PC-3 (cell line): ENCODE measurements at regions not wholly inside any gene's neighbourhood (a gene's known extent, or its start where the extent isn't known, plus 50 kb on each side); places are given as distances from the start of the nearest gene placed in this dataset.

Source experiments
- ATAC-seq: fragments of 200-7000 bp; cut with Tn5 transposase; 2 replicates; pipeline ENCODE4 v1.9.1; 2020; ENCODE audit warnings: mild to moderate bottlenecking, moderate library complexity
- BruUV-seq: library from RNA; stranded (reverse); fragments of 400-500 nt; replicated peaks from 2 replicates; lab custom pipeline; 2021; lab: Mats Ljungman, UMichigan
- CTCF ChIA-PET: fragments of 300-600 bp; sonication (Branson Sonifier 250); formaldehyde crosslinking; loops from one replicate; lab custom pipeline; 2022; ENCODE audit warnings: antibody characterized with exemption; lab: Charles Lee
- POLR2A ChIA-PET: fragments of 300-600 bp; sonication (Branson Sonifier 250); formaldehyde crosslinking; loops from one replicate; lab custom pipeline; 2022; ENCODE audit warnings: antibody characterized with exemption; ENCODE audit not compliant: unreplicated experiment; lab: Charles Lee
- DNase-seq: peaks from one replicate; pipeline ENCODE4 v3.0.0-alpha.2; 2015
- H2AFZ ChIP-seq: fragments of 300-600 bp; sonication (generic); 2 replicates; pipeline ENCODE4 v1.6.0; 2016; ENCODE audit warnings: antibody characterized with exemption, low read length
- H3F3A ChIP-seq: fragments of 300-600 bp; sonication (generic); one replicate; pipeline ENCODE4 v1.6.0; 2017; ENCODE audit warnings: antibody characterized with exemption, low read length, control low read depth, mild to moderate bottlenecking; ENCODE audit not compliant: unreplicated experiment
- H3K27ac ChIP-seq: fragments of 300-600 bp; sonication (generic); 2 replicates; pipeline ENCODE4 v1.5.1; 2016; ENCODE audit warnings: mild to moderate bottlenecking, low read length
- H3K27me3 ChIP-seq: fragments of 300-600 bp; sonication (generic); 2 replicates; pipeline ENCODE4 v1.6.1; 2016; ENCODE audit warnings: low read length, mixed read lengths
- H3K36me3 ChIP-seq: fragments of 300-600 bp; sonication (generic); 2 replicates; pipeline ENCODE4 v1.6.1; 2016; ENCODE audit warnings: low read depth, mixed run types, low read length, mixed read lengths
- H3K4me1 ChIP-seq: fragments of 300-600 bp; sonication (generic); 2 replicates; pipeline ENCODE4 v1.5.1; 2016; ENCODE audit warnings: low read length; ENCODE audit not compliant: insufficient read depth
- H3K4me2 ChIP-seq: fragments of 300-600 bp; sonication (generic); 2 replicates; pipeline ENCODE4 v1.6.0; 2016; ENCODE audit warnings: low read length
- H3K4me3 ChIP-seq: fragments of 300-600 bp; sonication (generic); 2 replicates; pipeline ENCODE4 v1.5.1; 2016; ENCODE audit warnings: mild to moderate bottlenecking, low read length, mixed read lengths
- H3K79me2 ChIP-seq: fragments of 300-600 bp; sonication (generic); 2 replicates; pipeline ENCODE4 v1.6.1; 2017; ENCODE audit warnings: low read length, mixed read lengths
- H3K9ac ChIP-seq: fragments of 300-600 bp; sonication (generic); 2 replicates; pipeline ENCODE4 v1.6.0; 2016; ENCODE audit warnings: mild to moderate bottlenecking, low read length
- H3K9me2 ChIP-seq: fragments of 300-600 bp; sonication (generic); replicated peaks from 2 replicates; pipeline ENCODE4 v1.6.1; 2016; ENCODE audit warnings: mixed run types, low read length, mixed read lengths
- H3K9me3 ChIP-seq: fragments of 300-600 bp; sonication (generic); 2 replicates; pipeline ENCODE4 v1.6.1; 2016; ENCODE audit warnings: low read length, mixed read lengths
- H4K20me1 ChIP-seq: fragments of 300-600 bp; sonication (generic); 2 replicates; pipeline ENCODE4 v1.6.1; 2016; ENCODE audit warnings: low read length, mixed read lengths
- EZH2 ChIP-seq: fragments of 300-600 bp; sonication (generic); IDR thresholded peaks from one replicate; pipeline ENCODE4 v1.6.1; 2017; ENCODE audit warnings: antibody characterized with exemption, mild to moderate bottlenecking, low read length; ENCODE audit not compliant: unreplicated experiment
- EZH2phosphoT487 ChIP-seq: fragments of 300-600 bp; sonication (generic); IDR thresholded peaks from 2 replicates; pipeline ENCODE4 v1.6.1; 2018; ENCODE audit warnings: mild to moderate bottlenecking, antibody characterized with exemption, low read length, borderline replicate concordance
- intact Hi-C: fragments of 100-400 bp; cut with micrococcal nuclease; formaldehyde crosslinking; loops from 2 replicates; pipeline ENCODE4 v1.9.0; 2023
- TF ChIP-seq, protein P1 (sequence below): fragments of 300-600 bp; sonication (generic); conservative IDR thresholded peaks from 2 replicates; pipeline ENCODE4 v1.5.1; 2017; ENCODE audit warnings: antibody characterized with exemption, low read depth, mild to moderate bottlenecking, low read length

DNA sequence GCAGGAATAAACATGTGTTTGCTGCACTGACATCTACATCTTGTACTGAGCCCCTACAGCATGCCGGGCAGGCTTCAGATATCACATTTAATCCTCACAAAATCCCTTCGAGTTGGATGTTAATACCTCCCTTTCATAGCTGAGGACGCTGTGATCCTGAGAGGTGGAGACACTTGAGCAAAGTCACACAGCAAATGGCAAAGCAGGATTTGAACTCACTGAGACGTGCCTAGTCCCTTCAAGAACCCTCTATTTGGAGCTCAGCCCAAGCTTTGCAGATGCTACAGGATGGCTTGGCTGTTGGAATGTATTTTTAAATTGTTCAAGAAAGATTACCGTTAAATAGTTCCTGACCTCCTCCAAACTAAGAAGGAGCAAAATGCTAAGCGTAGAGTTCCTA lies 64.6 kb upstream of the SLC6A6 start:
- ATAC-seq: no peak
- H3K27me3 ChIP-seq: no peaks in the 10 kb centered on the region
- H3K4me1 ChIP-seq: peaks cover 21% of the 10 kb centered on the region
- no peaks in the 10 kb centered on the region for H3F3A ChIP-seq
- no peak overlapping the region for H2AFZ ChIP-seq
- H3K4me2 ChIP-seq: no peak overlapping the region
- no peak for DNase-seq
- no peaks in the 10 kb centered on the region for H4K20me1 ChIP-seq
- no peak overlapping the region for H3K9ac ChIP-seq
- no peaks in the 10 kb centered on the region for H3K79me2 ChIP-seq
- no peak overlapping the region for H3K27ac ChIP-seq
- H3K4me3 ChIP-seq: no peak overlapping the region
- H3K9me3 ChIP-seq: no peaks in the 10 kb centered on the region
- H3K36me3 ChIP-seq: no peaks in the 10 kb centered on the region
- TF ChIP-seq EZH2 (no peak), EZH2phosphoT487 (no peak)
- TF ChIP-seq, protein P1, sequence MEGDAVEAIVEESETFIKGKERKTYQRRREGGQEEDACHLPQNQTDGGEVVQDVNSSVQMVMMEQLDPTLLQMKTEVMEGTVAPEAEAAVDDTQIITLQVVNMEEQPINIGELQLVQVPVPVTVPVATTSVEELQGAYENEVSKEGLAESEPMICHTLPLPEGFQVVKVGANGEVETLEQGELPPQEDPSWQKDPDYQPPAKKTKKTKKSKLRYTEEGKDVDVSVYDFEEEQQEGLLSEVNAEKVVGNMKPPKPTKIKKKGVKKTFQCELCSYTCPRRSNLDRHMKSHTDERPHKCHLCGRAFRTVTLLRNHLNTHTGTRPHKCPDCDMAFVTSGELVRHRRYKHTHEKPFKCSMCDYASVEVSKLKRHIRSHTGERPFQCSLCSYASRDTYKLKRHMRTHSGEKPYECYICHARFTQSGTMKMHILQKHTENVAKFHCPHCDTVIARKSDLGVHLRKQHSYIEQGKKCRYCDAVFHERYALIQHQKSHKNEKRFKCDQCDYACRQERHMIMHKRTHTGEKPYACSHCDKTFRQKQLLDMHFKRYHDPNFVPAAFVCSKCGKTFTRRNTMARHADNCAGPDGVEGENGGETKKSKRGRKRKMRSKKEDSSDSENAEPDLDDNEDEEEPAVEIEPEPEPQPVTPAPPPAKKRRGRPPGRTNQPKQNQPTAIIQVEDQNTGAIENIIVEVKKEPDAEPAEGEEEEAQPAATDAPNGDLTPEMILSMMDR: no peak
- intact Hi-C loops: loop anchor here (2.0 kb wide), 2 partner anchors 65 to 73 kb away; partner anchors contain the start of gene SLC6A6
- no TSS peak for BruUV-seq
- POLR2A ChIA-PET: no interaction called here
- no peaks in the 10 kb centered on the region for H3K9me2 ChIP-seq
- CTCF ChIA-PET: no interaction called here

DNA sequence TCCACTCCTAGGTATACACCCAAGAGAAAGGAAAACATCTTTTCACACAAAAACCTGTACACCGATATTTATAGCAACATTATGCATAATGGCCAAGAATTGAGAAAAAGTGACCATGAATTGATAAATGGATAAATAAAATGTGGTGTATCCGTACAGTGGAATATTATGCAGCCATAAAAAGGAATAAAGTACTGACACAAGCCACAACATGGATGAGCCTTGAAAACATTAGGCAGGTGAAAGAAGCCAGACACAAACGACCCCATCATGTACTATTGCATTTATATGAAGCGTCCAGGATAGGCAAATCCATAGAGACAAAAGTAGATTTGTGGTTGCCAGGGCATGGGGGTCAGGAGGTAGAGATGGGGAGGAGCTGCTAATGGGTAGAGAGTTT lies 64.2 kb upstream of the SLC6A6 start:
- H4K20me1 ChIP-seq: no peaks in the 10 kb centered on the region
- H3K4me2 ChIP-seq: no peak overlapping the region
- H3F3A ChIP-seq: no peaks in the 10 kb centered on the region
- H3K9me2 ChIP-seq: no peaks in the 10 kb centered on the region
- no peaks in the 10 kb centered on the region for H3K9me3 ChIP-seq
- BruUV-seq: no TSS peak
- no peaks in the 10 kb centered on the region for H3K79me2 ChIP-seq
- CTCF ChIA-PET: no interaction called here
- DNase-seq (no peak), ATAC-seq (no peak)
- POLR2A ChIA-PET: no interaction called here
- no peak overlapping the region for H3K27ac ChIP-seq
- H2AFZ ChIP-seq: no peak overlapping the region
- H3K36me3 ChIP-seq: no peaks in the 10 kb centered on the region
- no peak overlapping the region for H3K9ac ChIP-seq
- no peak overlapping the region for H3K4me3 ChIP-seq
- H3K4me1 ChIP-seq: peaks cover 21% of the 10 kb centered on the region
- TF ChIP-seq EZH2: no peak
- no peak for TF ChIP-seq EZH2phosphoT487
- TF ChIP-seq, protein P1: no peak
- intact Hi-C loops: no loop called here
- no peaks in the 10 kb centered on the region for H3K27me3 ChIP-seq

DNA sequence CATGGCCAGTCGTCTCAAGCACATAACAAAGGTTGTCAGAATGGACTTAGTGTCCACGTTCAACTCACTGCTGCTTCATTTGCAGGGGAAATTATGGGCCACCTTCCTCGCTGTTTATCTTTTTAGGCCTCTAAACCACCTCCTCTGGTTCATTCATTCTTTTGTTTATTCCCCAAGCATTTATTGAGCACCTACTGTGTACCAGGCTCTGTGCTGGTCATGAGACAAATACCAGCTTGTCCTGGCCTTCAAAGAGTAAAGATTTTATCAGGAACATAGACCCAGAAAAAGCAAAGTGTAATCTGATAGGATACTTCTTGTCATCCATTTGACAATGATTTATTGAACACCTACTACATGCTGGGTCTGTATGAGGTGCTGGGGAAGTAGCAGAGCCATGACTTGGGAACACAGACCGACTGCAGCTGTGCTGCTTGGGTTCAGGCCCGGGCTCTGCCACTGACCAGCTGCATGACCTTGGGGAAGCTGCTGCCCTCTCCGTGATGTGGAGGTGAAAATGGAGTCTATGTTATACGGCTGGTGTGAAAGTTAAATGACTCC lies 63.4 kb upstream of the SLC6A6 start:
- H3K4me1 ChIP-seq: peaks cover 21% of the 10 kb centered on the region
- intact Hi-C loops: no loop called here
- CTCF ChIA-PET: no interaction called here

More for the DNA sequence above, 63.4 kb upstream of the SLC6A6 start:
- Histone ChIP-seq H3K9me2 (no peaks in the 10 kb centered on the region), H3K9ac (no peak overlapping the region), H3K4me3 (no peak overlapping the region), H3K4me2 (no peak overlapping the region), H3K27ac (no peak overlapping the region), H3K79me2 (no peaks in the 10 kb centered on the region), H3K9me3 (no peaks in the 10 kb centered on the region), H3K36me3 (no peaks in the 10 kb centered on the region), H3K27me3 (no peaks in the 10 kb centered on the region), H4K20me1 (no peaks in the 10 kb centered on the region), H3F3A (no peaks in the 10 kb centered on the region), H2AFZ (no peak overlapping the region)
- no peak for TF ChIP-seq EZH2phosphoT487
- TF ChIP-seq EZH2: no peak
- TF ChIP-seq, protein P1: no peak
- POLR2A ChIA-PET: interaction anchor here (0.5 kb wide), 1 partner anchor 924 kb away, joined by 8 read pairs; no protein-coding TSS in a partner anchor
- BruUV-seq: no TSS peak
- DNase-seq (no peak), ATAC-seq (no peak)
